Fibroblast of skin of back (primary cell): ENCODE measurements at regions not wholly inside any gene's neighbourhood (a gene's known extent, or its start where the extent isn't known, plus 50 kb on each side); places are given as distances from the start of the nearest gene placed in this dataset.

Source experiments
- DNase-seq: peaks from one replicate; pipeline ENCODE4 v3.0.0-alpha.2; 2013

GRCh38 chr4:97279391-97279790 is 863.9 kb downstream of the STPG2 start:
- DNase-seq: no peak

GRCh38 chr4:97300561-97300960 is 842.7 kb downstream of the STPG2 start:
- no peak for DNase-seq

GRCh38 chr4:97305351-97305750 is 837.9 kb downstream of the STPG2 start:
- no peak for DNase-seq

- no peak for DNase-seq
These were observed 834.2 kb downstream of the STPG2 start for GRCh38 chr4:97309121-97309520.

- DNase-seq: no peak
These were observed 826.1 kb downstream of the STPG2 start for GRCh38 chr4:97317201-97317600.

- no peak for DNase-seq
These were observed 825.6 kb downstream of the STPG2 start for GRCh38 chr4:97317671-97318070.

GRCh38 chr4:97325751-97326150 is 817.5 kb downstream of the STPG2 start:
- peak; percentile 0 for DNase-seq

GRCh38 chr4:97330917-97331316 is 812.4 kb downstream of the STPG2 start:
- DNase-seq: no peak

GRCh38 chr4:97334348-97334747 is 808.9 kb downstream of the STPG2 start:
- no peak for DNase-seq

GRCh38 chr4:97349468-97350186 is 793.6 kb downstream of the STPG2 start:
- DNase-seq: no peak

GRCh38 chr4:97353876-97354275 is 789.4 kb downstream of the STPG2 start:
- DNase-seq: no peak

- no peak for DNase-seq
These were observed 783.5 kb downstream of the STPG2 start for GRCh38 chr4:97359826-97360225.

GRCh38 chr4:97360733-97361132 is 782.5 kb downstream of the STPG2 start:
- DNase-seq: no peak

- peak; percentile 16 for DNase-seq
These were observed 775.4 kb downstream of the STPG2 start for GRCh38 chr4:97367878-97368277.

- no peak for DNase-seq
These were observed 772.7 kb downstream of the STPG2 start for GRCh38 chr4:97370568-97370967.

- no peak for DNase-seq
These were observed 768.8 kb downstream of the STPG2 start for GRCh38 chr4:97374526-97374925.

GRCh38 chr4:97386969-97387368 is 756.3 kb downstream of the STPG2 start:
- DNase-seq: no peak

- no peak for DNase-seq
These were observed 748.6 kb downstream of the STPG2 start for GRCh38 chr4:97394653-97395052.

GRCh38 chr4:97396097-97396496 is 747.2 kb downstream of the STPG2 start:
- no peak for DNase-seq

- DNase-seq: no peak
These were observed 746.7 kb downstream of the STPG2 start for GRCh38 chr4:97396605-97397004.

- DNase-seq: no peak
These were observed 738.3 kb downstream of the STPG2 start for GRCh38 chr4:97404876-97405523.

- no peak for DNase-seq
These were observed 731.9 kb downstream of the STPG2 start for GRCh38 chr4:97411356-97411755.

- DNase-seq: no peak
These were observed 730.9 kb downstream of the STPG2 start for GRCh38 chr4:97412331-97412730.

GRCh38 chr4:97414161-97414560 is 729.1 kb downstream of the STPG2 start:
- DNase-seq: no peak

GRCh38 chr4:97432551-97432950 is 710.7 kb downstream of the STPG2 start:
- no peak for DNase-seq
